HG02588 (cell line): ENCODE measurements at regions not wholly inside any gene's neighbourhood (a gene's known extent, or its start where the extent isn't known, plus 50 kb on each side); places are given as distances from the start of the nearest gene placed in this dataset.
A peak's percentile ranks its signal among the peaks of the same experiment; 100 is the strongest.
"Not testable (repeated sequence)": the region's sequence is repeated elsewhere in the genome, so short reads cannot be mapped to it uniquely, and the experiment has no call there.

ENCODE experiments used
- ATAC-seq: cut with Tn5 transposase; IDR thresholded peaks from one replicate; pipeline ENCODE4 v1.9.1; 2021; ENCODE audit warnings: mild to moderate bottlenecking, moderate library complexity; ENCODE audit not compliant: unreplicated experiment

DNA sequence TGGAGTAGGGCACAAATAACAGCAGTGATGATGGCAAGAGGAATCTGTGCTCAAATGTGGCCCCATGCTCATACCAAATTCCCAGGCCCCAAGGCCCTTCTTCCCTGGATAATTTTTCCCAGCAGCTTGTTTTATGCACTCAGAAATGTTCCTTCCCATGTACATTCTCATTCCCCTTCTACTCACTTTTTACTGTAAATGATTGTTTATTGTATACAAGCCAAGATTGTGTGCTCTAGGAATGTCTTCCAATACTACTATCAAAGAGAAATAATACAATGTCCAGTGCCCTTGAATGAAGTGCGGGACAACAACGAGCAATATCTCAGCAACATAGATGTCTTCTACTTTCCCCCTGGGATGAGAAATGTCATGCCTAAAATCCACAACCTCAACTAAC lies 201.6 kb downstream of the ICOS start:
- ATAC-seq, result no peak

DNA sequence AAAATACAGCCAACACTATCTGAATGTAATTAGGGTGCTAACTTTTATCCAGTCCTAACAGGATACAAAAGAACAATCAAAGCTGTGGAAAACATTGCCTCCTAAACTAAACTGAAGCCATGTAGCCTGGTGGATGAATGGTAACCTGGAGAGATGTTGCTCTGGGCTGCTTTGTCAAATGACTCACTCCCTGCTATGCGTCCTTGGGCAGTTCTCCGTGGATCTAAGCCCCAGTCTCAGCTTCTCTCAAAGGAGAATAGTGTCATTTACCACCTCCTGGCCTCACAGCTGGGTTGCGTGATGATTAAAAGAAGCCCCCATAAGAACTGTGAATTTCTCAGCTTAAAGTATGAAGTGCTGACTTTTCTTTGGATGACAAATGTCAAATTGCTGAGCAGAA lies 203.7 kb downstream of the ICOS start:
- no peak for ATAC-seq

DNA sequence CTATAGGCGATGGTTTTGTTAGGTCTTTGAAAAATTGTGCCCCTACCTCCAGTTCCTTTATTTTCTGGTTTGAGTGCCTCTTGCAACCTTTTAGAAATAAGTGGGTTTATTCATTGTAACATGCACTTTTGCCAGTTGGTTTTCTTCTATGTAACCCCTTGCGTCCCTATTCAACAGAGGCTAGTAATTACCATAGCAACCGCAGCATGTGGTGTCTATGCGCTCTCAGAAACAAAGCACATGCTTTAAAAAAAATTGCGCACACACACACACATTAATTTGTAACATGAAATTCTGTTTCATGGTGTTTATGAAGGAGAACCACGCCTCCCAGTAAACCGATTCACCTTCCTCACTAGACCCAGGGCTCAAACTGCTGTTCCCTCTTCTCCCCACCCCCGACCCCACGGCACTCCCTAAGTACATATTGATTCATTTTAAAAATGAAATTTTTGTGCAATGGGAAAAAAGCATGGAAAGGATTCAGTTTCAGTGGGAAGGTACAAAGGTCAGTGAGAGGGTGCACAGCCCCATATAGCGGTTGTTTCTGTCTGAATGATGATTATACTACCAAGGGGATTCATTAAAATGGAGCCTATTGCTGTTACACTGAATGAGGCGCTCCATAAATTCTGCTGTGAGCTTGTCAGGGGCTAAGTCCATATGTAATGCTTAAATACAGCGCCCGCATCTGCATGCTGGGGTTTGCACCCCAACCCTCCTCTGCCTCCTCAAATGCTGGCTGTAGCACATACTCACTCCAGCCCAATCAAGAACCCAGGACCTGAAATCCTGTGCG lies 206.9 kb downstream of the ICOS start:
- ATAC-seq, result no peak

DNA sequence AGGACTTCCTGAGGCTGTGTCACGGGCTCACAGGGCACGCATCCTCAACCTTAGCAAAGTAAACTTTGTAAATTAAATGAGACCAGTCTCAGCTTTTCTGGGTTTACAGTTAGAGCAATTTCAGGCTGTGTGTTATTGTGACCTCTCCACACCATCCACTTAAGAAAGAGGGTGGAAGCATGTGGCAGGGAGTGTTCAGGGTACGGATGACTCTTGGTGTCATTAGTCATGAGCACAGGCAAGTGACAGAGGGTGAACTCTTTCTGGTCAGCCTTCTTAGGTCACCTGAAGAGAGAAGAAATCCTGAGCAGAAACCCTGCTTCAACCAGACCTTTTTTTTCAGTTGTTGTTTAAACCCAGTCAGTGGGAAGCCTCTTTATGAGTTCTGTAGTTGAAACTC lies 207.9 kb downstream of the ICOS start:
- ATAC-seq, result no peak

DNA sequence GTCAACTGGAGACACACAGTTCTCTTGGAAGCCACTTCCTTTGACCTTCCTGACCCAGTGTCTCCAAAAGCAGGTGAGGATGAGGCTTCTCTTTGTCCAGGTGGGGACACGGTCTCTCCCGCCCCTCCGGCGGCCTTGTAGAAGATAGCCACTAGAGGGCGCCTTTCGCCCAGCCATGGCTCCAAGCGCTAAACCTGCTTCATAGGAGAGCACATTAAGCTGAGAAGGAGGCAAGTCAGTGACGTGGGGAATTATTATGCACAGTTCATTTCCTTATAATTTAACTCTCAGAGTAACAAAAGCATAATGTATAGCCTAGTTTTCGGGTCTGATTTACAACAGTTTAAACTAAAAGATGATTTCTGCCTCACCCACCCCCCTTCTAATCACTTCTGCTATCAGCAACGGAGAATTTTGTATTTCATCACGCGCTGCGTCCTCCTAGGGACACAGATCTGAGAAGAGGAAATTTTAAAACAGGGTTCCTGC lies 208.7 kb downstream of the ICOS start:
- peak; percentile 99 for ATAC-seq

DNA sequence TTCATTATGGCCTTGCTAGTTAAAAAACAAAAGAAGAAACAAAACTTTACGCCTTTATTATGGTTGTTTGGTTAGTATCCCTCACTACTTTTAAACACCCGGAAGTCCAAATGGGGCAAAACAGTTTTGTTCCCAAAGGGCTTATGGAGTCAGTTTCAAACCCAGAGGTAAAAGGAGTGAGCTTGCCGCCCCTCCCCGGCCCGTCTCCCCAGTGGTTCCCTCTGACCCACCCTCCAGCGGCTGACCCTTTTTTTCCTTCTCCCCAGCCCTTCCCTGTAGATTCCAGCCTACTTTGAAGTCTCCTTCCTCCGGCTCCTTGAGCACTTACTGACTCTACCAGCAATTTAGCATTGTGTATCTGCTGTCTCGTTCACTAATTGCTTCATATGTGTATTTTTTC lies 209.2 kb downstream of the ICOS start:
- ATAC-seq, result no peak

DNA sequence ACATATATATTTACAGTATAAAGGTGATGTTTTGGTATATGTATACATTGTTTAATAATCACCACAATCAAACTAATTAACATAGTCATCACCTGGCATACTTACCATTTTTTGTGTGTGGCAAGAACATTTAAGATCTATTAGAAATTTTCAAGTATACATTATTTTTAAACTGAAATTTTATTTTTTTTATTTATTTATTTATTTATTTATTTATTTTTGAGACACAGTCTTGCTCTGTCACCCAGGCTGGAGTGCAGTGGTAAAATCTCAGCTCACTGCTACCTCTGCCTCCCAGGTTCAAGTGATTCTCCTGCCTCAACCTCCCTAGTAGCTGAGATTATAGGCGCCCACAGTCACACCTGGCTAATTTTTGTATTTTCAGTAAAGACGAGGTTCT lies 210.5 kb downstream of the ICOS start:
- not testable (repeated sequence) for ATAC-seq

DNA sequence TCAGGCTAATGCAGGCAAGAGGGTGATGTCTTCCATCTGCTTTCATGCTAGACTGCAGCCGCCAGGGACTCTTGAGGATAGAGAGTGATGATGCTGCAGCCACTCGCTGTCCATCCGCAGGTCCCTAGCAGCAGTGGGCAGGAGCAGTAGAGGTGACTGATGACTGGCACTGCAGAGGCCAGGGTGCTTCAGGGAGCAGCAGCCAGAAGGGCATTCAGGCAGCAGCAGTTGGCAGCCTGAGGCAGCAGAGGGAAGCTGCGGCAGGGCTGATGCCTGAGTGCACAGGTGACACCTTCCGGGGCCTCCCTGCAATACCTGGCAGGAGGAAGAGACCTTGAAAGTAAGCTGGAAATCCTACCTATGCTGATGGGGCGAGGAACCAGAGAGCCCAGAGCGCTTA lies 214.2 kb downstream of the ICOS start:
- ATAC-seq, result no peak

DNA sequence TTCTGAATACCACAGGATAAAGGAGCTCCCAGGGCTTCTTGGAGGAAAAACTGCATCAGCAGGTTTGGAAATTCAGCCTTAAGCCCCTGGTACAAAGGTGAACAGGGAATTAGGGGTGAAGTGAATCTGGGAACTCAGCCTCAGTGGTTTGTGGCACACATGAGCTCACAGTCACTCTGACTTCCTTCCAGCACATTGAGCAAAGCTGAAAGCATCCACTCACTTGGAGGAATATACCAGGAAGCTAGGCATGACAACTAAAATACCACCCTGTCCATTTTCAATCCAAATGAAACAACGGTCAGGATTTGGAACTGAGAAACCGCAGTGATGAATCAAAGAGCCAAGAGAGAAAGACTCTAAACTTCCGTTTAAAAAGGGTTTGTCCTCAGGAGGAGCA lies 216.1 kb downstream of the ICOS start:
- no peak for ATAC-seq

DNA sequence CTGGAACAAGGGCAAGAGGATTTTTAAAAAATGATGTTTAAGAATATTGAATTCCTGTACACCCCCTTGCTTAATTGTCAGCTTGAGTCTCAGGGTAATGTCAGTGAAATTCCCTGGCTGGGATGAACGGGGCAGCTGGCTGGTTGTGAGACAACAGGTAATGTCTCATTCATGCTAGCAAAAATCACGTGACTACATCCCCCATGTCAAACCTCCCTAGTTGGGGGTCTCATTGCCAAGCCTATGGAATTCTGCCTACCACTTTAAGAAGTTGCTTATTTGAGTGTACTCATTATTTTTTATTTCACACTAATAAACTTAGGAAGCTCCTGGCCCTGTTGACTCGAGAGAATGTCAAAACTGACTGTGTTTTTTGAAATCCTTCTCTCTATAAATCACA lies 218.3 kb downstream of the ICOS start:
- no peak for ATAC-seq

DNA sequence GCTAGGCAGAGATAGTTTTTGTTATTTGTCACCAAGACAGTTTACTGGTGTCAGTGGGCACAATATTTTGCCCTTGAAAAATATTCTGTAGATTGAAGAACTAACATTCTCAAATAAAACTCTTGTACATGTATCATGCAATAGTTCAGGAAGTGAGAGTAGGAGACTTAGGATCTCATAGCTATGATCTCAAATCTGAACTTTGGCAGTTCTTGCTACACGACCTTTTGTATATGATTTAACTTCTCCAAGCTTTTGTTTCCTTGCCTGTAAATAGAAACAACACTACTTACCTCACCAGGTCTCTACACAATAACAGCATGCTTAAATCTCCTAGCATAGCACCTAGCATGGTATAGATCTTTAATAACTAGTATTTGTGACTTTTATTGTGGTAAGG lies 219.9 kb downstream of the ICOS start:
- ATAC-seq, result no peak

DNA sequence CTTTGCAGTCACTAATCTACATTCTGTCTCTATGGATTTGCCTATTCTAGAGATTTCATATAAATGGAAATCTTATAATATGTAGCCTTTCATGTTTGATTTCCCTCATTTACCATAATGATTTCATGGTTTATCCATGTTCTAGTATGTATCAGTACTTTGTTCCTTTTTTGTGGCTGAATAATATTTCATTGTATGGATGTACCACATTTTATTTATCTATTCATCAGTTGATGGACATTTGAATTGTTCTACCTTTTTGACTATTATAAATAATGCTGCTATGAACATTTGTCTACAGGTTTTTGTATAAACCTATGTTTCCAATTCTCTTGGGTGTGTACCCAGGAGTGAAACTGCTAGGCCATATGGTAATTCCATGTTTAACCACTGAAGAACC lies 221.1 kb downstream of the ICOS start:
- ATAC-seq, result no peak

DNA sequence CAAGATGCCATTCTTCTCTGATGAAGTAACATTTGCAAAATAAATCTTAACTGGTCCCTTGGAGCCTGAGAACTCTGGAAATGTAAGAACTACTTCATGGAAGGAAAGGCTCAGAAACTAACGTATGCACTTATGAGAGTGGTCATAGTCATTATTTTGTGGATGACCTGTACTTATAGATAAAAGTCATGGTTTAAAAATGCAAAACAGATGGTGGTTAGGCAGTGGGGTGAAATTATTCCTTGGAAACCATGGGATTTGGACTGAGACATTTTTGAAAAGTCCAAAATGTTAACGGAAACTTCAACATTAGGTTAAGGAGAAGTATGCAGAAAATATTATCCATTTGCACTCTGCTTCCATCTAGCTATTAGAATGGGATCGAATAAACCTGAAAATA lies 223.0 kb downstream of the ICOS start:
- no peak for ATAC-seq

DNA sequence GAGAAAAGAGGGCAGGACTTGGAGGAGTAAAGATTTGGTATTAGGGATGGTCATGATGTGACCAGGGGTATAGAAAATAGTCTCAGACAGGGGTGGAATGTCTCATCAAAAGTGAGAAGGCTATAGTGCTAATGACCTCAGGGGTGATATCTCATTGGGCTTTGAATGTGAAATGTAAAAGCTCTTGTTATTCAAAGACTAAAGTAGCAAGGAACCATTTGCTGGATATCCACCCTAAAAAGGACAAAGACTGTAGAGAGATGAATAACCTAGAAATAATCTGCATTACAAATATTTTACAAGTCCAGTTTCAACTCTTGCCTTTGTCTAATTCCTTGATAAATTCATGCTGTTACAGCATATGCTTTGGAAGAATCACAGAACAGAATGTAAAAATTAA lies 224.4 kb downstream of the ICOS start:
- no peak for ATAC-seq

DNA sequence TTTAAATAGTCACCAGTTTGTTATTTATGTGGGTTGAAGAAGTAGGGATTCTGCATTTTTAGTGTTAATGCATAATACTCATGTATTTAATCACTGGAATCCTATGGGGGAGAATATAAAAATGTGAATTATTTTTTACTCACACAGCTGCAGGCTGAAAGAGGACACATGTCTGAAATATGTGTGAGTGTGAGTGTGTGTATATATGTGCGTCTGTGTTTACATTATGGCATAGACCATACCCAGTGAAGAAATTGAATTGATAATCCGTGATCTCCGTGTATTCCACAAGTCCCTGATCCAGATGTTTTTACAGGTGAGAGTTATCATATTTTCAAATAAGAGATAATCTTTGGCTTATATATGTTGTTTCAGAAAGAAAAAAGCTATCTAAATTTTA lies 225.3 kb downstream of the ICOS start:
- no peak for ATAC-seq

DNA sequence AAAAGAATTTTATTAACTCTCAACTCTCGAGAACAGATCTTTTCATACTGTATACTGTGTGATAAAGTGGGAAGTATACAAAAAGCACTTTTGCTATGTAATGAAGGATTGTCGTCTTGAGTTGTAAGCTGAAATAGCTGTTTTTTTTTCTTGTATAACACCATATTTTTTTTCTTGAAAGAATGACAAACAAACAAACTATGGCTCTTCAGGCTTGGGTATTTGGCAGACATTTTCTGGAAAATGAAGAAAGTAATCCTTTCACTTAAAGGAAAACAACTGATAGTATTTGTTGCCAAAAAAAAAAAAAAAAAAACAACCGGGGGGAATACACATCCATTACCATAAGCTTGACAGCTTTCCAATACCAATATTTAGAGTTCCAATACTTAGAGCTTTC lies 230.4 kb downstream of the ICOS start:
- ATAC-seq, result no peak

DNA sequence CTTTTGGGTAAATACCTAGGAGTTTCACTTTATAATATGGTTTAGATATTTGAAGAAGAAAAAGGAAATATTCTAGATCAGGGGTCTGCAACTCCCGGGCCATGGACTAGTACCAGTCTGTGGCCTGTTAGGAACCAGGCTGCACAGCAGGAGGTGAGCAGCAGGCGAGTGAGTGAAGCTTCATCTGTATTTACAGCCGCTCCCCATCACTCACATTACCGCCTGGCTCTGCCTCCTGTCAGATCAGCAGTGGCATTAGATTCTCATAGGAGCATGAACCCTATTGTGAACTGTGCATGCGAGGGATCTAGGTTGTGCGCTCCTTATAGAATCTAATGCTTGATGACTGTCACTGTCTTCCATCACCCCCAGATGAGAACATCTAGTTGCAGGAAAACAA lies 231.1 kb downstream of the ICOS start:
- ATAC-seq, result not testable (repeated sequence)

DNA sequence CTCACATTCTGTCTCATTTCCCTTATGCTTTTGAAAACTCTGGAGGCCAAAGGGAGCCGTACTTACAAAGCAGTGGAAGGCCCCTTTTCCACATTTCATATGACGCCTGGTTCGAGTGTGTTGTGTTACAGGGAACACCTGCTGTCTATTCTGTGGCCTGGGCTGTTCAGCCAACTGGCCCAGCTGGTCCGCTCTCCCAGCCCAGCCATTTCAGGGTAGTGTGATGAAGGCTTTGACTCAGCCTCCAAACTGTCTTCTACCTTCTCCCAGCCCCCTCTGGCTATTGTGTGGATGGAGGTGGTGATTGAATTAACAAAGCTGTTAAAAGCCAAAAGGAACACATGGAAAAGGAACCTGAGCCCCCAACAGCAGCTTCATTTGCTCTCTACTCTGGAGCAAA lies 233.8 kb downstream of the ICOS start:
- no peak for ATAC-seq

DNA sequence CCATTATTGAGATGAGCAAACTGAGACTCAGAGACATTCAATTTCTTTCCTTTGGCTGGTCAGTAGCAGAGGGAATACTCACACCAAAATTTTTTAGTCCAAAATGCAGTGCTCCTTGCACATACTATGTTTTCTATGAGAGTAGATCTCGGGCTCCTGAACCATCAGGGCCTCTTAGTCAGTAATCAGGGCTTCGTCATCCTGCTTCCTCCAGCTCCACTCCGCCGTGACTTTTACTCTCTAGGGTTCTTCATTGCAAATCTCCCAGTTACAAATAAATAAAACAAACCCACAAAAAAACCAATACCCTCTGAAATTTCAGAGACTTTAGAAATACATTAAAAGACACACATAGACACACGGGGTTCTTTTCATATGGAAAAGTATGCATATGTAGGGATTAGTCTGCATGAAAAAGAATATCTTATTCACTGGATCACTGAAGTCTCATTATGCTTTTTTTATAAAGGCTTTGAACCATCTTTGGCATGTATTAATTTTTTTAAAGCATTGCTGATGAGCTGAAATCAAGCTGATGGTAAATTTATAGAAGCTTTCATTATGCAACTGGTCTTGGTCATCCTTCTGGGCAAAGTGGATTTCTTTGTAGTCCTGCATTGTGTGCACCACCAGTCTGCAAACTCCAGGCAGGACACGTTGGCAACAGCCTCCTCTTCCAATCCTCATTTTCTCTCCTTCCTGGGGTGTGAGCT lies 235.0 kb downstream of the ICOS start:
- no peak for ATAC-seq

DNA sequence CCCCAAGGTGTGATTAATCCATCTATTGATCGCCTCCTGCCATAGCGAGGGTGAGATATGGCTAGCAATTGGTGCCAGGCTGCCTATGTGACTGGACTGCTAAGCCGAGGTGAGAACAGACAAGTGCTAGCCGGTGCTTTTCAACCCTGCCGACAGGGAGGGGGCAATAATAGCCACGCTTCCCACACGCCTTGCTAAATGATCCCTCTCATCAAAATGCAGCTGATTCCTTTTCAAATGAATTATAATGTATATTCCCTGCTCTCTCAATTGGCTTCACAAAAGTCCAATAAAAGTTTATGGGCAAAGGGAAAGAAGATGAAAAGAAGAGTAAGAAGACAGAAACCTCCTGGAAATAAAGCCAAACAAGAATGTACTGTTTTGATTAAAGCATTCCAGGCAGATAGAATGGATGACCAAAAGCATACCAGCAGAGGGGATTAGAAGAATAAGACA lies 235.6 kb downstream of the ICOS start:
- ATAC-seq, result no peak

DNA sequence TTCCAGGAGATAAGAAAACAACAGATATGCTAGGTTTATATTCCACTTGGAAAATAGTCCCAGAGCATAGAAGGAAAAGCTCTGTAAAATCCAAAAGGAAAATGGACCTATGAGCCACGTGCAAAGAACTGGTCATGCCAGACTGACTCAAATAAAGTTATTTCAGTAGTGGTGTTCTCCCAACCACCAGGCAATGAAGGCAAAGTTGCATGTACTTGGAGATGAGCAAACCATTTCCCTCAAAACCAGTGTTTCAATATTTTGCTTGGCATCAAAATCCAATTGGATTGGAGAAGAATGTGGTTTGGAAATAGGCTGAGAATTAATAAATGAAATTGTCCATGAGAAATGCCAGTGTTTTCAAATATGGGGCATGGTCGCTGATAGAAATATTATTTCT lies 237.5 kb downstream of the ICOS start:
- ATAC-seq, result no peak

DNA sequence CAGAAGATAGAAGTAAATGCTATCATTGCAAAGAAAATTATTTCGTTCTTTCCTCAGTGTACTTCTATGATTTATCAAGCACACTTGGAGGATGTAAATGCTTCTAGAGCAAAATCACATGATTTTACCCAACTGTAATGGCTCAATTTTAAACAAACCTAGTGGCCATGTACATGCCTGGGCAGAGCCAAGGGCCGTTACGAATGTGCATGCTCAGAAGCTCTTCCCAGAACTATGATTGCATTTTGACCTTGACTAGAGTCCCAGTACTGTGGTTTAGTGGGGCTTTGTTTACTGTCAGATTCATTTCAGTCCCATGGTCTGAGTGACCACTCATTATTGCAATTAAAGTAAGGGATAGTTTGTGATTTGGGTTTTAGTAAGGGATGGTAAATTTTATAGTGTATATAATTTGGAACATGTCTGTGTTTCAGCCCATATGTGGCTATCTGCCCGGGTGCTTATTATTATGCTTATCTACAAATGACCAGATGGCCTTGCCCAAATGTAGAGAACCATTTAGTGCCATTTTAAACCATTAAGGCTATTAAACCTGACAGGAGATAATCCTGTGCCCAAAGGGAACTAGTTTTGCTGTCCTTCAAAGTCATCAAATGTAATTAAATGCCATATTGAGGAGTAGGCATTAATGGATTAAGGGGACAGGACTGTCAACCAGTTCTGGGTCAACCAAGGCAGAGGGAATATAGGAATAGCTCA lies 239.1 kb downstream of the ICOS start:
- no peak for ATAC-seq
